GM23338 (cell line): ENCODE measurements at regions not wholly inside any gene's neighbourhood (a gene's known extent, or its start where the extent isn't known, plus 50 kb on each side); places are given as distances from the start of the nearest gene placed in this dataset.

Experiments
- CREB1 ChIP-seq: fragments of 250-450 bp; sonication (Bioruptor Pico); IDR thresholded peaks from 2 replicates; pipeline ENCODE4 v1.5.0; 2020; ENCODE audit warnings: low read depth, mild to moderate bottlenecking, moderate library complexity
- EZH2 ChIP-seq: fragments of 200-600 bp; sonication (generic); IDR thresholded peaks from one replicate; pipeline ENCODE4 v1.8.0; 2017; ENCODE audit warnings: antibody characterized with exemption, mild to moderate bottlenecking, low read depth; ENCODE audit not compliant: unreplicated experiment
- EZH2phosphoT487 ChIP-seq: fragments of 200-600 bp; sonication (generic); IDR thresholded peaks from one replicate; pipeline ENCODE4 v1.8.1; 2018; ENCODE audit warnings: antibody characterized with exemption; ENCODE audit not compliant: unreplicated experiment
- POLR2AphosphoS5 ChIP-seq: IDR thresholded peaks from 2 replicates; pipeline ENCODE4 v1.6.1; 2016; ENCODE audit warnings: antibody characterized with exemption, low read depth
- STAT1 ChIP-seq: IDR thresholded peaks from one replicate; pipeline ENCODE4 v1.6.1; 2016; ENCODE audit warnings: antibody characterized with exemption; ENCODE audit not compliant: unreplicated experiment
- ZNF114 ChIP-seq: fragments of 250-450 bp; sonication (Bioruptor Pico); IDR thresholded peaks from 2 replicates; pipeline ENCODE4 v1.5.0; 2020; ENCODE audit warnings: mild to moderate bottlenecking, moderate library complexity
- TF ChIP-seq, protein P1 (sequence below), 2 experiments: fragments of 200-600 bp in 1 of 2; sonication (generic) in 1 of 2; conservative IDR thresholded peaks; 2 replicates each; pipeline versions ENCODE4 v1.5.1 to v1.6.1; 2016 to 2017; ENCODE audit warnings: antibody characterized with exemption in 2 of 2, low read depth in 2 of 2, mild to moderate bottlenecking in 2 of 2, moderate library complexity in 1 of 2
- TF ChIP-seq, protein P2 (sequence below): IDR thresholded peaks from one replicate; pipeline ENCODE4 v1.6.1; 2018; ENCODE audit warnings: antibody characterized with exemption; ENCODE audit not compliant: unreplicated experiment
- TF ChIP-seq, protein P3 (sequence below): IDR thresholded peaks from 2 replicates; pipeline ENCODE4 v1.6.1; 2016; ENCODE audit warnings: antibody characterized with exemption

DNA sequence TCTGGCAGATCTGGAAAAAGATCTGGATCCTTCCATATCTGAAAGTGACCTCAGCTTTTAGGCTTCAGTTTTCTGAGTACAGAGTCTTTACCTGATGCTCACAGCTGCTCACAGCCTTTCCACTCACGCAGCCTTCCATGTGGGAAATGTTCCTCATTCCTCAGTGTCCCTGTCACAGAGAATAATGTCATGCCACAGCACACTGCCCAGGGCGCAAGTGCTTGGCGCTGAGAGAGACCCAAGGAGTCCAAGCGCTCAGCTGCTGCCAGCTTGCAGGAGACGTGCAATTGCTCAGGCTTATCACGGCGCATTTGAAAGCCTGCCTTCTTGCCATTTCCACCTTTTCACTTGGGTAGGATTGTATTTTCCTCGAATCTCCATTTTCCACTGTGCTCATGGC, 271.9 kb upstream of the MKI67 start:
- TF ChIP-seq EZH2 = no peak
- TF ChIP-seq, protein P1, sequence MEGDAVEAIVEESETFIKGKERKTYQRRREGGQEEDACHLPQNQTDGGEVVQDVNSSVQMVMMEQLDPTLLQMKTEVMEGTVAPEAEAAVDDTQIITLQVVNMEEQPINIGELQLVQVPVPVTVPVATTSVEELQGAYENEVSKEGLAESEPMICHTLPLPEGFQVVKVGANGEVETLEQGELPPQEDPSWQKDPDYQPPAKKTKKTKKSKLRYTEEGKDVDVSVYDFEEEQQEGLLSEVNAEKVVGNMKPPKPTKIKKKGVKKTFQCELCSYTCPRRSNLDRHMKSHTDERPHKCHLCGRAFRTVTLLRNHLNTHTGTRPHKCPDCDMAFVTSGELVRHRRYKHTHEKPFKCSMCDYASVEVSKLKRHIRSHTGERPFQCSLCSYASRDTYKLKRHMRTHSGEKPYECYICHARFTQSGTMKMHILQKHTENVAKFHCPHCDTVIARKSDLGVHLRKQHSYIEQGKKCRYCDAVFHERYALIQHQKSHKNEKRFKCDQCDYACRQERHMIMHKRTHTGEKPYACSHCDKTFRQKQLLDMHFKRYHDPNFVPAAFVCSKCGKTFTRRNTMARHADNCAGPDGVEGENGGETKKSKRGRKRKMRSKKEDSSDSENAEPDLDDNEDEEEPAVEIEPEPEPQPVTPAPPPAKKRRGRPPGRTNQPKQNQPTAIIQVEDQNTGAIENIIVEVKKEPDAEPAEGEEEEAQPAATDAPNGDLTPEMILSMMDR (conservative IDR thresholded peaks at IDR 0.05; ENCODE audit: low read depth in 2 of 2) = no peak
- no peak for TF ChIP-seq EZH2phosphoT487
- TF ChIP-seq, protein P2, sequence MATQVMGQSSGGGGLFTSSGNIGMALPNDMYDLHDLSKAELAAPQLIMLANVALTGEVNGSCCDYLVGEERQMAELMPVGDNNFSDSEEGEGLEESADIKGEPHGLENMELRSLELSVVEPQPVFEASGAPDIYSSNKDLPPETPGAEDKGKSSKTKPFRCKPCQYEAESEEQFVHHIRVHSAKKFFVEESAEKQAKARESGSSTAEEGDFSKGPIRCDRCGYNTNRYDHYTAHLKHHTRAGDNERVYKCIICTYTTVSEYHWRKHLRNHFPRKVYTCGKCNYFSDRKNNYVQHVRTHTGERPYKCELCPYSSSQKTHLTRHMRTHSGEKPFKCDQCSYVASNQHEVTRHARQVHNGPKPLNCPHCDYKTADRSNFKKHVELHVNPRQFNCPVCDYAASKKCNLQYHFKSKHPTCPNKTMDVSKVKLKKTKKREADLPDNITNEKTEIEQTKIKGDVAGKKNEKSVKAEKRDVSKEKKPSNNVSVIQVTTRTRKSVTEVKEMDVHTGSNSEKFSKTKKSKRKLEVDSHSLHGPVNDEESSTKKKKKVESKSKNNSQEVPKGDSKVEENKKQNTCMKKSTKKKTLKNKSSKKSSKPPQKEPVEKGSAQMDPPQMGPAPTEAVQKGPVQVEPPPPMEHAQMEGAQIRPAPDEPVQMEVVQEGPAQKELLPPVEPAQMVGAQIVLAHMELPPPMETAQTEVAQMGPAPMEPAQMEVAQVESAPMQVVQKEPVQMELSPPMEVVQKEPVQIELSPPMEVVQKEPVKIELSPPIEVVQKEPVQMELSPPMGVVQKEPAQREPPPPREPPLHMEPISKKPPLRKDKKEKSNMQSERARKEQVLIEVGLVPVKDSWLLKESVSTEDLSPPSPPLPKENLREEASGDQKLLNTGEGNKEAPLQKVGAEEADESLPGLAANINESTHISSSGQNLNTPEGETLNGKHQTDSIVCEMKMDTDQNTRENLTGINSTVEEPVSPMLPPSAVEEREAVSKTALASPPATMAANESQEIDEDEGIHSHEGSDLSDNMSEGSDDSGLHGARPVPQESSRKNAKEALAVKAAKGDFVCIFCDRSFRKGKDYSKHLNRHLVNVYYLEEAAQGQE = no peak
- no peak for TF ChIP-seq CREB1 (CRISPR knock-in tag)
- TF ChIP-seq POLR2AphosphoS5 = no peak
- TF ChIP-seq, protein P3, sequence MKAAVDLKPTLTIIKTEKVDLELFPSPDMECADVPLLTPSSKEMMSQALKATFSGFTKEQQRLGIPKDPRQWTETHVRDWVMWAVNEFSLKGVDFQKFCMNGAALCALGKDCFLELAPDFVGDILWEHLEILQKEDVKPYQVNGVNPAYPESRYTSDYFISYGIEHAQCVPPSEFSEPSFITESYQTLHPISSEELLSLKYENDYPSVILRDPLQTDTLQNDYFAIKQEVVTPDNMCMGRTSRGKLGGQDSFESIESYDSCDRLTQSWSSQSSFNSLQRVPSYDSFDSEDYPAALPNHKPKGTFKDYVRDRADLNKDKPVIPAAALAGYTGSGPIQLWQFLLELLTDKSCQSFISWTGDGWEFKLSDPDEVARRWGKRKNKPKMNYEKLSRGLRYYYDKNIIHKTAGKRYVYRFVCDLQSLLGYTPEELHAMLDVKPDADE = no peak
- no peak for TF ChIP-seq STAT1
- no peak for TF ChIP-seq ZNF114
